HG02840 (cell line): ENCODE measurements at regions not wholly inside any gene's neighbourhood (a gene's known extent, or its start where the extent isn't known, plus 50 kb on each side); places are given as distances from the start of the nearest gene placed in this dataset.

ENCODE experiments used
- ATAC-seq: cut with Tn5 transposase; IDR thresholded peaks from one replicate; pipeline ENCODE4 v1.9.1; 2021; ENCODE audit warnings: mild to moderate bottlenecking, moderate library complexity, moderate number of reproducible peaks; ENCODE audit not compliant: unreplicated experiment, low FRiP score

- ATAC-seq: no peak
Measured at GRCh38 chr1:99561952-99562351, 84.0 kb upstream of the PALMD start.

GRCh38 chr1:99565606-99566289 is 80.2 kb upstream of the PALMD start:
- ATAC-seq: no peak

- no peak for ATAC-seq
Measured at GRCh38 chr1:99566290-99567021, 79.5 kb upstream of the PALMD start.

- ATAC-seq: no peak
Measured at GRCh38 chr1:99570486-99571089, 75.3 kb upstream of the PALMD start.

GRCh38 chr1:99571092-99571734 is 74.7 kb upstream of the PALMD start:
- ATAC-seq: no peak

GRCh38 chr1:99573431-99574217 is 72.3 kb upstream of the PALMD start:
- no peak for ATAC-seq

GRCh38 chr1:99577313-99577712 is 68.6 kb upstream of the PALMD start:
- ATAC-seq: no peak

- no peak for ATAC-seq
Measured at GRCh38 chr1:99579691-99580172, 66.2 kb upstream of the PALMD start.

- no peak for ATAC-seq
Measured at GRCh38 chr1:99580451-99580850, 65.5 kb upstream of the PALMD start.

GRCh38 chr1:99587008-99587407 is 58.9 kb upstream of the PALMD start:
- no peak for ATAC-seq

GRCh38 chr1:99589186-99589636 is 56.7 kb upstream of the PALMD start:
- ATAC-seq: no peak

- ATAC-seq: no peak
Measured at GRCh38 chr1:99590578-99591209, 55.2 kb upstream of the PALMD start.

- ATAC-seq: no peak
Measured at GRCh38 chr1:99591886-99592285, 54.0 kb upstream of the PALMD start.

GRCh38 chr1:99594205-99594604 is 51.7 kb upstream of the PALMD start:
- no peak for ATAC-seq

- no peak for ATAC-seq
Measured at GRCh38 chr1:99595041-99595440, 50.9 kb upstream of the PALMD start.

GRCh38 chr1:99595441-99595840 is 50.5 kb upstream of the PALMD start:
- ATAC-seq: no peak
